GM12878 (cell line): ENCODE measurements at regions not wholly inside any gene's neighbourhood (a gene's known extent, or its start where the extent isn't known, plus 50 kb on each side); places are given as distances from the start of the nearest gene placed in this dataset.
A peak's percentile ranks its signal among the peaks of the same experiment; 100 is the strongest.

Experiments used
- ATAC-seq: fragments of 200-7000 bp; cut with Tn5 transposase; 3 replicates; pipeline ENCODE4 v1.9.1; 2020; ENCODE audit warnings: mild to moderate bottlenecking, moderate library complexity
- BruUV-seq: library from RNA; stranded (reverse); fragments of 400-500 nt; replicated peaks from 2 replicates; lab custom pipeline; 2021; lab: Mats Ljungman, UMichigan
- CTCF ChIA-PET: fragments of 300-600 bp; sonication (Branson Sonifier 250); formaldehyde crosslinking; extraction: SDS; loops from one replicate; lab custom pipeline; 2021; ENCODE audit warnings: inconsistent platforms; lab: Yijun Ruan, JAX
- POLR2A ChIA-PET: fragments of 350-600 bp; formaldehyde crosslinking; extraction: SDS; loops from one replicate; lab custom pipeline; 2021; ENCODE audit warnings: inconsistent platforms; lab: Charles Lee
- RAD21 ChIA-PET: fragments of 300-600 bp; sonication (Branson Sonifier 250); formaldehyde crosslinking; loops from one replicate; lab custom pipeline; 2023; ENCODE audit warnings: antibody characterized with exemption; ENCODE audit not compliant: unreplicated experiment; lab: Charles Lee
- SMC1A ChIA-PET: fragments of 300-600 bp; sonication (Branson Sonifier 250); formaldehyde crosslinking; loops from one replicate; lab custom pipeline; 2023; ENCODE audit not compliant: unreplicated experiment, uncharacterized antibody; lab: Charles Lee
- DNase-seq: peaks from one replicate; pipeline ENCODE4 v3.0.0-alpha.2; 2011; ENCODE audit warnings: low read depth, low spot score
- FAIRE-seq: peaks from 3 replicates; lab custom pipeline; 2011; peaks lifted over from hg19 to GRCh38; lab: Jason Lieb, UNC
- H2AFZ ChIP-seq: 2 replicates; pipeline ENCODE4 v1.6.0; 2011; ENCODE audit warnings: low read depth, low read length, control low read depth; ENCODE audit not compliant: control insufficient read depth
- H3K27ac ChIP-seq: 2 replicates; pipeline ENCODE4 v1.5.1; 2011; ENCODE audit warnings: control low read depth; ENCODE audit not compliant: control insufficient read depth, insufficient read depth
- H3K27me3 ChIP-seq, 2 experiments: replicated peaks in 1 of 2; 2 replicates each; pipeline versions ENCODE4 v1.6.0 to v1.6.1; 2011; ENCODE audit warnings: low read length in 1 of 2; ENCODE audit not compliant: control insufficient read depth in 2 of 2, insufficient read depth in 2 of 2
- H3K36me3 ChIP-seq, 2 experiments: 2 replicates each; pipeline ENCODE4 v1.5.1; 2011; ENCODE audit warnings: low read length in 1 of 2; ENCODE audit not compliant: control insufficient read depth in 2 of 2, insufficient read depth in 2 of 2
- H3K4me1 ChIP-seq: 2 replicates; pipeline ENCODE4 v1.6.1; 2011; ENCODE audit warnings: mild to moderate bottlenecking, low read length, moderate library complexity, mixed read lengths; ENCODE audit not compliant: control insufficient read depth, insufficient read depth
- H3K4me2 ChIP-seq: 2 replicates; pipeline ENCODE4 v1.6.0; 2011; ENCODE audit warnings: control low read depth; ENCODE audit not compliant: control insufficient read depth, insufficient read depth
- H3K4me3 ChIP-seq: fragments of 200-600 bp; sonication (generic); 2 replicates; pipeline ENCODE4 v1.5.1; 2016
- H3K79me2 ChIP-seq: 2 replicates; pipeline ENCODE4 v1.6.0; 2011; ENCODE audit warnings: low read length; ENCODE audit not compliant: control insufficient read depth, insufficient read depth
- H3K9ac ChIP-seq: 2 replicates; pipeline ENCODE4 v1.8.0; 2011; ENCODE audit warnings: low read length, control low read depth, mixed read lengths; ENCODE audit not compliant: control insufficient read depth, insufficient read depth
- H3K9me3 ChIP-seq: replicated peaks from 3 replicates; pipeline ENCODE4 v1.5.1; 2011; ENCODE audit warnings: mild to moderate bottlenecking, low read length; ENCODE audit not compliant: control insufficient read depth, insufficient read depth
- H4K20me1 ChIP-seq: 2 replicates; pipeline ENCODE4 v1.6.0; 2011; ENCODE audit not compliant: control insufficient read depth, insufficient read depth
- JUND ChIP-seq: IDR thresholded peaks from 2 replicates; pipeline ENCODE4 v1.6.1; 2012; ENCODE audit warnings: low read depth, mild to moderate bottlenecking, low read length, improper control_type of control experiment, moderate library complexity
- RAD21 ChIP-seq: IDR thresholded peaks from 2 replicates; pipeline ENCODE4 v1.6.1; 2011; ENCODE audit warnings: mild to moderate bottlenecking, low read depth, low read length, moderate library complexity; ENCODE audit not compliant: insufficient read depth
- SMC3 ChIP-seq: IDR thresholded peaks from 2 replicates; pipeline ENCODE4 v1.6.1; 2011; ENCODE audit warnings: low read length, improper control_type of control experiment, borderline replicate concordance
- WGBS: methylation state at CpG from one replicate; pipeline ENCODE4 v1.1.6; 2016; ENCODE audit warnings: low lambda C conversion rate; ENCODE audit not compliant: insufficient replicate concordance, insufficient coverage; ENCODE audit errors: missing lambda C conversion rate; 5-methylcytosine and 5-hydroxymethylcytosine counted together
- in situ Hi-C: fragments of 300-500 bp; cut with MboI; formaldehyde crosslinking; loops from 9 replicates; pipeline ENCODE4 v1.14.3; 2018; ENCODE audit warnings: mixed read lengths
- intact Hi-C: fragments of 100-400 bp; cut with micrococcal nuclease; formaldehyde crosslinking; loops from one replicate; pipeline ENCODE4 v1.14.2; 2022; ENCODE audit not compliant: unreplicated experiment
- TF ChIP-seq, protein P1 (sequence below): fragments of 150-350 bp; IDR thresholded peaks from 2 replicates; pipeline ENCODE4 v1.6.1; 2014; ENCODE audit warnings: mild to moderate bottlenecking, low read depth, low read length
- TF ChIP-seq, protein P2 (sequence below), 3 experiments: IDR thresholded peaks in 2 of 3; conservative IDR thresholded peaks in 1 of 3; 2 replicates each; pipeline ENCODE4 v1.5.1; 2011; ENCODE audit warnings: low read depth in 3 of 3, low read length in 3 of 3, mild to moderate bottlenecking in 3 of 3, control low read depth in 2 of 3, moderate library complexity in 2 of 3, inconsistent platforms in 1 of 3, mixed read lengths in 1 of 3; ENCODE audit not compliant: control insufficient read depth in 2 of 3, insufficient read depth in 1 of 3; ENCODE audit errors: extremely low read depth in 1 of 3
- TF ChIP-seq, protein P3 (sequence below): fragments of 450-650 bp; IDR thresholded peaks from 2 replicates; pipeline ENCODE4 v1.6.1; 2016; ENCODE audit warnings: mild to moderate bottlenecking

DNA sequence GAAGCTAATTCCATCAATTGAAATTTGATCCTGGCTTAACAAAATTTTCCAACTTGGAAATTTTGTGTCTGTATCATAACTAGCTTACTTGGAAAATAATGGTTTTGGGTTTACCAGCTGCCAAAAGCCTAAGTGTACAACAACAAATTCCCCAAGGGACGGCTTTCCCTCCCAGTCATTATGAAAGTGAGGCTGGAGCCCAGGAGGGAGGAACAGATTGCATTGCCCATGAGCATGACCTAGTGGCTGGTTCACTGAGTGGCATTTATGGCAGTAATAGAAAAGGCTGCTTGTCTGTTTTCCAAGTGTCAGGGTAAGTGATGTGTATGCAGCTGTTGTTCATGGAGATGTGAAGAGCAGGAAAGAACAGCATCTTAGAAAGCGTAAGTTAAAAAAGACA lies 70.8 kb upstream of the HHIP start:
- H3K4me2 ChIP-seq: no peak overlapping the region
- TF ChIP-seq, protein P1, sequence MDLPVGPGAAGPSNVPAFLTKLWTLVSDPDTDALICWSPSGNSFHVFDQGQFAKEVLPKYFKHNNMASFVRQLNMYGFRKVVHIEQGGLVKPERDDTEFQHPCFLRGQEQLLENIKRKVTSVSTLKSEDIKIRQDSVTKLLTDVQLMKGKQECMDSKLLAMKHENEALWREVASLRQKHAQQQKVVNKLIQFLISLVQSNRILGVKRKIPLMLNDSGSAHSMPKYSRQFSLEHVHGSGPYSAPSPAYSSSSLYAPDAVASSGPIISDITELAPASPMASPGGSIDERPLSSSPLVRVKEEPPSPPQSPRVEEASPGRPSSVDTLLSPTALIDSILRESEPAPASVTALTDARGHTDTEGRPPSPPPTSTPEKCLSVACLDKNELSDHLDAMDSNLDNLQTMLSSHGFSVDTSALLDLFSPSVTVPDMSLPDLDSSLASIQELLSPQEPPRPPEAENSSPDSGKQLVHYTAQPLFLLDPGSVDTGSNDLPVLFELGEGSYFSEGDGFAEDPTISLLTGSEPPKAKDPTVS: no peak
- TF ChIP-seq, protein P2, sequence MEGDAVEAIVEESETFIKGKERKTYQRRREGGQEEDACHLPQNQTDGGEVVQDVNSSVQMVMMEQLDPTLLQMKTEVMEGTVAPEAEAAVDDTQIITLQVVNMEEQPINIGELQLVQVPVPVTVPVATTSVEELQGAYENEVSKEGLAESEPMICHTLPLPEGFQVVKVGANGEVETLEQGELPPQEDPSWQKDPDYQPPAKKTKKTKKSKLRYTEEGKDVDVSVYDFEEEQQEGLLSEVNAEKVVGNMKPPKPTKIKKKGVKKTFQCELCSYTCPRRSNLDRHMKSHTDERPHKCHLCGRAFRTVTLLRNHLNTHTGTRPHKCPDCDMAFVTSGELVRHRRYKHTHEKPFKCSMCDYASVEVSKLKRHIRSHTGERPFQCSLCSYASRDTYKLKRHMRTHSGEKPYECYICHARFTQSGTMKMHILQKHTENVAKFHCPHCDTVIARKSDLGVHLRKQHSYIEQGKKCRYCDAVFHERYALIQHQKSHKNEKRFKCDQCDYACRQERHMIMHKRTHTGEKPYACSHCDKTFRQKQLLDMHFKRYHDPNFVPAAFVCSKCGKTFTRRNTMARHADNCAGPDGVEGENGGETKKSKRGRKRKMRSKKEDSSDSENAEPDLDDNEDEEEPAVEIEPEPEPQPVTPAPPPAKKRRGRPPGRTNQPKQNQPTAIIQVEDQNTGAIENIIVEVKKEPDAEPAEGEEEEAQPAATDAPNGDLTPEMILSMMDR (IDR thresholded peaks at IDR 0.05 in 2 of 3, conservative IDR thresholded peaks at IDR 0.05 in 1 of 3; ENCODE audit: control insufficient read depth in 2 of 3, extremely low read depth in 1 of 3, insufficient read depth in 1 of 3, low read depth in 3 of 3, low read length in 3 of 3): peak; percentile 23 to 34 (median 24); a peak in 2 of 6 replicates
- TF ChIP-seq, protein P3, sequence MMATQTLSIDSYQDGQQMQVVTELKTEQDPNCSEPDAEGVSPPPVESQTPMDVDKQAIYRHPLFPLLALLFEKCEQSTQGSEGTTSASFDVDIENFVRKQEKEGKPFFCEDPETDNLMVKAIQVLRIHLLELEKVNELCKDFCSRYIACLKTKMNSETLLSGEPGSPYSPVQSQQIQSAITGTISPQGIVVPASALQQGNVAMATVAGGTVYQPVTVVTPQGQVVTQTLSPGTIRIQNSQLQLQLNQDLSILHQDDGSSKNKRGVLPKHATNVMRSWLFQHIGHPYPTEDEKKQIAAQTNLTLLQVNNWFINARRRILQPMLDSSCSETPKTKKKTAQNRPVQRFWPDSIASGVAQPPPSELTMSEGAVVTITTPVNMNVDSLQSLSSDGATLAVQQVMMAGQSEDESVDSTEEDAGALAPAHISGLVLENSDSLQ: no peak
- TF ChIP-seq SMC3: peak; percentile 35; the same call in 1 of the 2 replicates
- TF ChIP-seq JUND: 0 out of 2 replicates have a peak, but pooled peaks have one; percentile 25
- peak; percentile 53 for TF ChIP-seq RAD21
- H4K20me1 ChIP-seq: no peaks in the 10 kb centered on the region
- no peak overlapping the region for H2AFZ ChIP-seq
- ChIA-PET SMC1A (interaction anchor here (1.4 to 2.5 kb wide), 2 partner anchors 9 to 27 kb away, joined by 3 to 6 read pairs; no protein-coding TSS in a partner anchor), RAD21 (interaction anchor here (0.9 kb wide), 1 partner anchor 486 kb away, joined by 3 read pairs; no protein-coding TSS in a partner anchor), CTCF (interaction anchor here (1.0 to 1.8 kb wide), 4 partner anchors 13 to 485 kb away, joined by 4 to 6 read pairs (median 4); no protein-coding TSS in a partner anchor), POLR2A (no interaction called here)
- no peaks in the 10 kb centered on the region for H3K27me3 ChIP-seq
- no peaks in the 10 kb centered on the region for H3K4me1 ChIP-seq
- no peak overlapping the region for H3K27ac ChIP-seq
- 20% methylated on average over 2 of the region's 2 CpGs for WGBS
- BruUV-seq: no TSS peak
- H3K9ac ChIP-seq: no peak overlapping the region
- intact Hi-C loops (loop anchor here (2.0 kb wide), 1 partner anchor 400 kb away; no protein-coding TSS in a partner anchor), in situ Hi-C loops (no loop called here)
- H3K9me3 ChIP-seq: no peaks in the 10 kb centered on the region
- H3K36me3 ChIP-seq: no peaks in the 10 kb centered on the region
- peak; percentile 61 for ATAC-seq
- H3K79me2 ChIP-seq: no peaks in the 10 kb centered on the region
- H3K4me3 ChIP-seq: no peak overlapping the region
- no peak for FAIRE-seq
- DNase-seq: no peak
